NCI-H1105 (cell line): ENCODE measurements at regions not wholly inside any gene's neighbourhood (a gene's known extent, or its start where the extent isn't known, plus 50 kb on each side); places are given as distances from the start of the nearest gene placed in this dataset.

Experiments
- DNase-seq: peaks from one replicate; lab custom pipeline; 2025; lab: John Stamatoyannopoulos, UW

DNA sequence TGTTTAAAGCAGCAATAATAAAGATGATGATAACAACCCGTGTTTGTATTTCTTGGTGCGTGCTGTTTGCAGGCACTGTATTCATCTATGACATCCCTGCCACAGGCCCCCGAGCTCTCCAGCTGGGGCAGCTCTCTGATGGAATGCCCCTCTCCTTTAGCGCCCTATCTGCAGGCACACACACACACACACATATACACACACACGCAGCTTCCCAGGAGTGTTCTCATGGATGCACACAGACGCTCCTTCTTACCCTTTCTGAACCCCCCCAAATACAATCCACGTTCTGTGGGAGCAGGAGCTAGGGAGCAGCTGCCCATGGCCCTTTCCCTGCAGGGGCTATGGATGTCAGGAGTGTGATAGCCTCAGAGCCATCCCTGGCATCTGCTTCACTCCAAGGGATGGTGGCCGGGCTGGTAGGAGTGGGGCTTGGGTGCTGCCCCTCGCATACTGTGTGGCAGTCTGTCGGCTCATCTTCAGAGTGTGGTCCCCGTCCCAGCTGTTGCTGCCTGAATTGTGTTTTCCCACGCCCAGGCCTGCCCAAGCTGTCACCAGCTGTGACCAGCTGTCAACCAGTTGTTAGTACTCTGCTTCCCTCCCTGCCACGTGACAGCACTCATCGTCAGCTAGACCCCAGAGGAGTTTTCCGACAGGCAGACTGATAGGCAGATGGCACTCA, 50.8 kb upstream of the MYCN start:
- DNase-seq: no peak

DNA sequence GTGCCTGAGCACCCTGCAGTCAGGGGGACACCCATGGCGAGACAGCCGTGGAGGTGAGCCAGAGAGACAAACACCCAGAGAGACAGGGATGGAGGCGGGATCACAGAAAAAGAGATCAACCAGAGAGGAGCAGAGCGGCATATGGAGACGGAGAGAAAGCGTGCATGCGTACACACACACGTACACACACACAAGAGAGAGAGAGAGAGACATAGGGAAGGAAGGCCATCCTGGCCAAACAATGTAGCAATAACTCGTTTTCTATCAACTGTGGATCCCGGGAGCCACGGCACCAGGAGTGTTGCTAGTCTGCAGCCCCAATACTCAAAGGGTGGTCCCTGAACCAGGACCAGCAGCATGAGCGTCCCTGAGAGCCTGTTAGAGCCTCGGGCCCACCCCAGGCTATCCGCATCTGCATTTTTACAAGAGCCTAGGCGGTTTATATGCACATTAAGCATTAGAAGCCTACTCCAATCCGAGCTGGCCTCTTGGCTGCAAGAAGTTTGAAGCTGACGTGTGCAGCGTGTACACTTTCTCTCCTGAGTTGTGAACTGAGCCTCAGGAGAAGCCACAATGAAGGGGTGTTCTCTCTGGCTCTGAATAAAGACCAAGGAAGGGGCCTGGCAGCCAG, 50.1 kb upstream of the MYCN start:
- DNase-seq: no peak
